ENCODE measurements at regions not wholly inside any gene's neighbourhood (a gene's known extent, or its start where the extent isn't known, plus 50 kb on each side); places are given as distances from the start of the nearest gene placed in this dataset.
A peak's percentile ranks its signal among the peaks of the same experiment; 100 is the strongest.

GRCh38 chr10:94277450-94277849, 85.3 kb downstream of the NOC3L start (continued):
- TF ChIP-seq POLR2AphosphoS5 (IDR thresholded peaks at IDR 0.05; ENCODE audit: low read depth, low read length) = no peak

- no peaks in the 10 kb centered on the region for H3K79me2 ChIP-seq (ENCODE audit: insufficient read depth, low read length)
- DNase-seq (ENCODE audit: low read depth, low spot score) = peak; percentile 24
- H3K27me3 ChIP-seq (ENCODE audit: insufficient read depth, low read length) = no peaks in the 10 kb centered on the region
- no peaks in the 10 kb centered on the region for H3K36me3 ChIP-seq (ENCODE audit: control insufficient read depth in 1 of 2, insufficient read depth in 2 of 2, low read length in 2 of 2)
- no peak overlapping the region for H2AFZ ChIP-seq (ENCODE audit: low read depth, low read length, poor library complexity, severe bottlenecking)
- no peak overlapping the region for H3K9ac ChIP-seq (ENCODE audit: low read length)
- no peaks in the 10 kb centered on the region for H4K20me1 ChIP-seq (ENCODE audit: insufficient read depth)
- RAD21 ChIA-PET (ENCODE audit: low non-redundant PET in 1 of 2, low total read pairs in 2 of 2, uncharacterized antibody in 2 of 2, unreplicated experiment in 2 of 2) = no interaction called here
- no peak overlapping the region for H3K4me3 ChIP-seq (replicated peaks in 1 of 2; ENCODE audit: low read depth in 1 of 2, low read length in 2 of 2)
- CTCF ChIA-PET = no interaction called here
- ATAC-seq = peak; percentile 99
- no TSS peak for BruUV-seq (replicated peaks)
- TF ChIP-seq SP1 (IDR thresholded peaks at IDR 0.05; ENCODE audit: low read depth) (no peak), CTCF (IDR thresholded peaks at IDR 0.05 in 2 of 3, conservative IDR thresholded peaks at IDR 0.05 in 1 of 3; ENCODE audit: borderline replicate concordance in 1 of 3, insufficient read depth in 1 of 3, low read depth in 2 of 3, low read length in 2 of 3) (peak; percentile 60 to 96 (median 92); a peak in 5 of 6 replicates), RAD21 (IDR thresholded peaks at IDR 0.05; ENCODE audit: low read depth) (peak; percentile 66)
- intact Hi-C loops (cut with micrococcal nuclease) = loop anchor here (1.0 kb wide), 1 partner anchor 164 kb away; no protein-coding TSS in a partner anchor
- no peak overlapping the region for H3K27ac ChIP-seq (ENCODE audit: low read depth, low read length)
- POLR2A ChIA-PET = no interaction called here
- H3K9me3 ChIP-seq (ENCODE audit: control insufficient read depth in 1 of 2, insufficient read depth in 1 of 2, low read depth in 1 of 2, low read length in 2 of 2) = no peaks in the 10 kb centered on the region
- H3K4me2 ChIP-seq (ENCODE audit: low read length) = peak overlapping the region; percentile 21
- H3K4me1 ChIP-seq (ENCODE audit: control insufficient read depth in 1 of 2, insufficient read depth in 2 of 2, low read length in 2 of 2) = no peaks in the 10 kb centered on the region
- H3K9me2 ChIP-seq (ENCODE audit: insufficient read depth) = no peaks in the 10 kb centered on the region
Measured at GRCh38 chr10:94279835-94280709, 82.7 kb downstream of the NOC3L start.
